Suprapubic skin (tissue), 3 donors: ENCODE measurements at regions not wholly inside any gene's neighbourhood (a gene's known extent, or its start where the extent isn't known, plus 50 kb on each side); places are given as distances from the start of the nearest gene placed in this dataset.

Experiments
- POLR2A ChIP-seq, 2 donors: fragments of 450-650 bp; IDR thresholded peaks; one replicate each; pipeline ENCODE4 v1.6.1; 2017; ENCODE audit warnings: antibody characterized with exemption in 2 of 2, mild to moderate bottlenecking in 2 of 2, moderate library complexity in 2 of 2
- TF ChIP-seq, protein P1 (sequence below), 2 donors: fragments of 200-600 bp in 1 of 2; fragments of 450-650 bp in 1 of 2; sonication (generic) in 1 of 2; IDR thresholded peaks; one replicate each; pipeline ENCODE4 v1.5.1; 2016 to 2019; ENCODE audit warnings: antibody characterized with exemption in 2 of 2, mild to moderate bottlenecking in 1 of 2, moderate library complexity in 1 of 2

GRCh38 chr15:70501849-70502248 is 261.5 kb downstream of the UACA start:
- TF ChIP-seq, protein P1, sequence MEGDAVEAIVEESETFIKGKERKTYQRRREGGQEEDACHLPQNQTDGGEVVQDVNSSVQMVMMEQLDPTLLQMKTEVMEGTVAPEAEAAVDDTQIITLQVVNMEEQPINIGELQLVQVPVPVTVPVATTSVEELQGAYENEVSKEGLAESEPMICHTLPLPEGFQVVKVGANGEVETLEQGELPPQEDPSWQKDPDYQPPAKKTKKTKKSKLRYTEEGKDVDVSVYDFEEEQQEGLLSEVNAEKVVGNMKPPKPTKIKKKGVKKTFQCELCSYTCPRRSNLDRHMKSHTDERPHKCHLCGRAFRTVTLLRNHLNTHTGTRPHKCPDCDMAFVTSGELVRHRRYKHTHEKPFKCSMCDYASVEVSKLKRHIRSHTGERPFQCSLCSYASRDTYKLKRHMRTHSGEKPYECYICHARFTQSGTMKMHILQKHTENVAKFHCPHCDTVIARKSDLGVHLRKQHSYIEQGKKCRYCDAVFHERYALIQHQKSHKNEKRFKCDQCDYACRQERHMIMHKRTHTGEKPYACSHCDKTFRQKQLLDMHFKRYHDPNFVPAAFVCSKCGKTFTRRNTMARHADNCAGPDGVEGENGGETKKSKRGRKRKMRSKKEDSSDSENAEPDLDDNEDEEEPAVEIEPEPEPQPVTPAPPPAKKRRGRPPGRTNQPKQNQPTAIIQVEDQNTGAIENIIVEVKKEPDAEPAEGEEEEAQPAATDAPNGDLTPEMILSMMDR (IDR thresholded peaks at IDR 0.05) = no peak
- TF ChIP-seq POLR2A (IDR thresholded peaks at IDR 0.05) = no peak
